ENCODE measurements at regions not wholly inside any gene's neighbourhood (a gene's known extent, or its start where the extent isn't known, plus 50 kb on each side); places are given as distances from the start of the nearest gene placed in this dataset.

DNA sequence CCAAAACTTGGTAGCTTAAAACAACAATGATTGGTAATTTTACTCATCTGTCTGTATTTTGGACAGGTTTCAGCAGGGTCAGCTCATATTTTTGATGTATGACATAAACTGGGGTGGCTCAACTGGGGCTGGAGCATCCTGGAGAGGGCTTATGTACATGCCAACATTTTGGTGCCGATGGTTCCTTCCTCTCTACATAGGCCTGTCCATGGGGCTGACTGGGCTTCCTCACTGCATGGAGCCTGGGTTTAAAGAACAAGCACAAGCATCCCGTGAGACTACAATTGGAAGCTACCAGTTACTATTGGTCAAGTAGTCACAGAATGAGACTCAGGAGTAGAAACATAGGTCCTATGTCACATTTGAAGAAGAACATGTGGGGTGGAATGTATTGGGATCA is 95.0 kb downstream of the DDX1 start:
- TF ChIP-seq TAF1 (IDR thresholded peaks at IDR 0.05; ENCODE audit: borderline replicate concordance, insufficient read depth, low read length) (no peak), REST (IDR thresholded peaks at IDR 0.05; ENCODE audit: insufficient read depth in 1 of 2, low read depth in 2 of 2, low read length in 2 of 2) (no peak)

DNA sequence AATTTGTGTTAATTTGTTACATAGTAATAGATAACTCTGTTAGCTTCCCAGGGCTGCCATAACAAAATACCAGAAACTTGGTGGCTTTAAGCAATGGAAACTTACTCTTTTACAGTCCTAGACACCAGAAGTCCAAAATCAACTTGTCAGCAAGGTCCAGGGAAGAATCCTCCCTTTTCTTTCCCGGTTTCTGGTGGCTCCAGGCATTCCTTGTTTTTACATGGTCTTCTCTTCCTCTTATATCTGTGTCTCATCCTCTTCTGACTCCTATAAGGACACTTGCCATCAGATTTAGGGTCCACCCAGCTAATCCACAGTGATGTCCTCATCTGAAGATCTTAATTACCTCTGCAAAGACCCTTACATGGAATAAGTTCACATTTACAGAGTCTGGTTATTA is 95.6 kb downstream of the DDX1 start:
- no peak for TF ChIP-seq POLR2AphosphoS5 (IDR thresholded peaks at IDR 0.05; ENCODE audit: low read depth, low read length)
- no peak for TF ChIP-seq FOXP2 (optimal IDR thresholded peaks at IDR 0.05; ENCODE audit: borderline replicate concordance, extremely low read depth, extremely low read length, insufficient read depth)
- TF ChIP-seq TAF1 (IDR thresholded peaks at IDR 0.05; ENCODE audit: borderline replicate concordance, insufficient read depth, low read length) = no peak
- TF ChIP-seq SIN3A (IDR thresholded peaks at IDR 0.05; ENCODE audit: borderline replicate concordance, insufficient read depth, low read length) = no peak
- TF ChIP-seq REST (IDR thresholded peaks at IDR 0.05; ENCODE audit: insufficient read depth in 1 of 2, low read depth in 2 of 2, low read length in 2 of 2) = no peak

- TF ChIP-seq FOXP2 (optimal IDR thresholded peaks at IDR 0.05; ENCODE audit: borderline replicate concordance, extremely low read depth, extremely low read length, insufficient read depth) (no peak), TAF1 (IDR thresholded peaks at IDR 0.05; ENCODE audit: borderline replicate concordance, insufficient read depth, low read length) (no peak), SIN3A (IDR thresholded peaks at IDR 0.05; ENCODE audit: borderline replicate concordance, insufficient read depth, low read length) (no peak), REST (IDR thresholded peaks at IDR 0.05; ENCODE audit: insufficient read depth in 1 of 2, low read depth in 2 of 2, low read length in 2 of 2) (no peak), POLR2AphosphoS5 (IDR thresholded peaks at IDR 0.05; ENCODE audit: low read depth, low read length) (no peak)
Observed at GRCh38 chr2:15687720-15688119, 96.1 kb downstream of the DDX1 start.

DNA sequence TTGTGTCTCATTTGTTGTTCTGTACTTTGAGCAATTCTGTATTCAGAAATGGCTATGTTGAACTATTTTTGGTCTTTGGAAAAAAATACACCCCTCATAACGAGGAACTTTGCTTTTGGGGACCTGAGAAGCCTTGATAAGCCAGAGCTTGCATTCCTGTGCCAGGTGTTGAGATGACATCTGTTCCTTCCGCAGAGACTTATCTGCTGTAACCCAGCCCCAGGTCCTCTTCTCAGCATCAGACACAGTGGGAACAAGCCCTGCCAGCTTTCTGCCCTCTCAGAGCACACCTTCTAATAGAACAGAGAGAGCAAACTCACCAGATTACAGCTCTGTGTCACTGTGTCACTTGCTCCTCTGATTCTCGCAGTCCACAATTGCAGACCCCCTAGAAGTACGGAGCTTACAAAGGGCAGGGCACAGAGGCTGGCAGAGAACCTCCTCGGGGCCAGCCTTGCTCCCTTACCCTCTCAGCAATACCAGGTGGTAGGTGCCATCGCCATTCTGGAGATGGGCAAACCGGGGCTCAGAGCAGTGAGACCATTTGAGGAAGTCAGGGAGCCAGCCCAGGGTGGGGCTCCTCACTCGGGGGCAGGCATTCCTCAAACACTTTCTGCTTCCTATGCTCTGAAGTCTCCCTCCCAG is 97.4 kb downstream of the DDX1 start:
- TF ChIP-seq SIN3A (IDR thresholded peaks at IDR 0.05; ENCODE audit: borderline replicate concordance, insufficient read depth, low read length) (no peak), TAF1 (IDR thresholded peaks at IDR 0.05; ENCODE audit: borderline replicate concordance, insufficient read depth, low read length) (no peak), REST (IDR thresholded peaks at IDR 0.05; ENCODE audit: insufficient read depth in 1 of 2, low read depth in 2 of 2, low read length in 2 of 2) (no peak), FOXP2 (optimal IDR thresholded peaks at IDR 0.05; ENCODE audit: borderline replicate concordance, extremely low read depth, extremely low read length, insufficient read depth) (no peak), POLR2AphosphoS5 (IDR thresholded peaks at IDR 0.05; ENCODE audit: low read depth, low read length) (no peak)

GRCh38 chr2:15689654-15690053 is 98.0 kb downstream of the DDX1 start:
- no peak for TF ChIP-seq FOXP2 (optimal IDR thresholded peaks at IDR 0.05; ENCODE audit: borderline replicate concordance, extremely low read depth, extremely low read length, insufficient read depth)
- no peak for TF ChIP-seq SIN3A (IDR thresholded peaks at IDR 0.05; ENCODE audit: borderline replicate concordance, insufficient read depth, low read length)
- no peak for TF ChIP-seq POLR2AphosphoS5 (IDR thresholded peaks at IDR 0.05; ENCODE audit: low read depth, low read length)
- no peak for TF ChIP-seq REST (IDR thresholded peaks at IDR 0.05; ENCODE audit: insufficient read depth in 1 of 2, low read depth in 2 of 2, low read length in 2 of 2)
- TF ChIP-seq TAF1 (IDR thresholded peaks at IDR 0.05; ENCODE audit: borderline replicate concordance, insufficient read depth, low read length) = no peak
